Heart left ventricle (tissue), 16 donors: ENCODE measurements at regions not wholly inside any gene's neighbourhood (a gene's known extent, or its start where the extent isn't known, plus 50 kb on each side); places are given as distances from the start of the nearest gene placed in this dataset.
A peak's percentile ranks its signal among the peaks of the same experiment; 100 is the strongest.

Source experiments
- ATAC-seq, 4 donors: fragments of 200-7000 bp; cut with Tn5 transposase; one replicate each; pipeline ENCODE4 v1.9.1; 2020 to 2022; ENCODE audit warnings: moderate library complexity in 4 of 4, mild to moderate bottlenecking in 3 of 4, moderate number of reproducible peaks in 1 of 4
- DNase-seq, 5 donors: peaks; one replicate each; pipeline ENCODE4 v3.0.0-alpha.2; 2020
- H3K27ac ChIP-seq, 12 donors: fragments of 200-600 bp; sonication (generic) in 4 of 12; one replicate each; pipeline versions ENCODE4 v1.5.0 to v1.8.0; 2016 to 2022; ENCODE audit warnings: mild to moderate bottlenecking in 2 of 12
- H3K27me3 ChIP-seq, 9 donors: fragments of 200-600 bp; sonication (generic) in 2 of 9; one replicate each; pipeline versions ENCODE4 v1.5.1 to v1.8.0; 2016 to 2022; ENCODE audit warnings: mild to moderate bottlenecking in 3 of 9
- H3K36me3 ChIP-seq, 9 donors: fragments of 200-600 bp; sonication (generic) in 2 of 9; one replicate each; pipeline versions ENCODE4 v1.5.0 to v1.8.0; 2018 to 2022; ENCODE audit warnings: mild to moderate bottlenecking in 2 of 9
- H3K4me1 ChIP-seq, 12 donors: fragments of 200-600 bp; sonication (generic) in 4 of 12; one replicate each; pipeline versions ENCODE4 v1.5.0 to v1.8.0; 2016 to 2022; ENCODE audit warnings: mild to moderate bottlenecking in 3 of 12
- H3K4me3 ChIP-seq, 12 donors: fragments of 200-600 bp; sonication (generic) in 4 of 12; one replicate each; pipeline versions ENCODE4 v1.5.0 to v1.8.0; 2017 to 2022; ENCODE audit warnings: mild to moderate bottlenecking in 9 of 12, moderate library complexity in 4 of 12
- H3K9me3 ChIP-seq, 12 donors: fragments of 200-600 bp; sonication (generic) in 4 of 12; one replicate each; pipeline versions ENCODE4 v1.5.0 to v1.8.0; 2016 to 2022; ENCODE audit warnings: mild to moderate bottlenecking in 1 of 12
- POLR2A ChIP-seq, 2 donors: fragments of 450-650 bp; IDR thresholded peaks; one replicate each; pipeline ENCODE4 v1.6.1; 2017; ENCODE audit warnings: antibody characterized with exemption in 2 of 2, mild to moderate bottlenecking in 2 of 2, moderate library complexity in 2 of 2
- WGBS, 4 donors: extraction: QIAGEN DNeasy Blood & Tissue Kit in 2 of 4; methylation state at CpG; one replicate each; pipeline versions ENCODE4 v1.1.5 to v1.1.7; 2013 to 2018; 5-methylcytosine and 5-hydroxymethylcytosine counted together
- intact Hi-C, 10 donors: fragments of 100-400 bp; cut with DNase I; formaldehyde crosslinking; loops; one replicate each; pipeline versions ENCODE4 v1.11.1 to v1.14.2; 2022
- TF ChIP-seq, protein P1 (sequence below), 12 donors: fragments of 200-600 bp; sonication (generic) in 4 of 12; IDR thresholded peaks; one replicate each; pipeline versions ENCODE4 v1.5.0 to v1.8.0; 2018 to 2022; ENCODE audit warnings: antibody characterized with exemption in 12 of 12, mild to moderate bottlenecking in 5 of 12
- donor health status: ischemic (EF 13 %, LVEDD 7.1; RV severe dilation, severe dysfunction).
- donor health status: healthy with polysubstance abuse.
- donor health status: DM: no; HTN: yes; CAD: no.
- donor health status: DM: no; HTN: no; CAD: no.
- donor health status: ischemic (EF 25% LVEDD 6.9; RV normal size, moderate dysfunction).
- donor health status: ischemic (EF 25% LVEDD 5.7; RV mildly dilated, moderate dysfunction).
- donor health status: healthy.
- donor health status: DM: yes; HTN: yes; CAD: no.
- donor health status: ischemic (EF 35%, LVEDD 5.7; RV mildly dilated, moderate dysfunction).
- donor health status: nonischemic (EF 11% LVEDD 7.7; RV severe dilation, severe dysfunction).
- donor health status: DM: yes; HTN: yes; CAD: no.
- donor health status: PGD.
- donor health status: ischemic (EF 29% LVEDD 5.4; RV normal size, mild dysfunction).
- donor health status: nonischemic (EF 23%, LVEDD 6.1; RV moderate dilation, normal function).

DNA sequence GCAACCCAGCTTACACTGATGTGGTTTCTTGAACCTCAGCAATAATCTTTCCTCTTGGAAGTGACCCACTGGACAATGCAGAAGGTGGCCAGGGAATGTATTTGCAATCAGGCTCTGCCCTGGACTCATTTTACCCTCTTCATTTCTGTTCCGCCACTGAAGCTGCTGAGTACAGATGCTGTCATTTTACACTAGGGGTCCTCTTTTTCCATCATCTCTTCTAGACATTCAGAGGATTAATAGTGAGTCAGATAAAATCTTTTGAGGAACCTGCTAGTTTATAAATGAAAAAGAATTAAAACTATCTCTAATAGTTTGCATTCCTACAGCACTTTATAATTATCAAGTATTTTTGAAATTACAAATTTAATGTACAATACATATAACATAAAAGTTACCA lies 87.9 kb upstream of the PNPT1 start:
- DNase-seq, result no peak
- no peaks in the 10 kb centered on the region for H3K4me1 ChIP-seq

DNA sequence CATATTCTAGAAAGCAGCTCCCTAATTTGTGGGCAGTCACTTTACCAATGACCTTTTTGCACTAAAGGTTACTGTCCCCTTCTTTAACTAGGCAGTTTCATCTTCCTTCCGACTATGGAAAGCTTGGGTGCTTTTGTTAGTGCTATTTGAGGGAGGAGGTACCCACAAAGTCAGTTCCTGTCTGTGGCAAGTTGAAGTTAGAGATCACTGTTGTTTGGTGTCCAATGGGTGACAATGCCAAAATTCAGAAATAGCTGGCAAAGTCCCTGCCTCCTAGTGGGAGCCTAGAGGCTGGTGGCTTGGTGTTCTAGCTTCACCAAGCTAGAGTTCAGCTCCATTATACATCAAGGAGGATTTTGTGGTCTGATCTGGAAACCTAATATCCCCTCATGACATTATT lies 87.1 kb upstream of the PNPT1 start:
- Histone ChIP-seq H3K36me3 (no peaks in the 10 kb centered on the region), H3K4me1 (no peaks in the 10 kb centered on the region), H3K27me3 (no peaks in the 10 kb centered on the region), H3K9me3 (no peaks in the 10 kb centered on the region), H3K27ac (no peak overlapping the region), H3K4me3 (no peak overlapping the region)
- intact Hi-C loops, result no loop called here
- DNase-seq (no peak), ATAC-seq (no peak)
- WGBS, 4 donors, result 72 to 85% (median 78%) methylated on average over 1 of the region's 1 CpG
- TF ChIP-seq, protein P1, sequence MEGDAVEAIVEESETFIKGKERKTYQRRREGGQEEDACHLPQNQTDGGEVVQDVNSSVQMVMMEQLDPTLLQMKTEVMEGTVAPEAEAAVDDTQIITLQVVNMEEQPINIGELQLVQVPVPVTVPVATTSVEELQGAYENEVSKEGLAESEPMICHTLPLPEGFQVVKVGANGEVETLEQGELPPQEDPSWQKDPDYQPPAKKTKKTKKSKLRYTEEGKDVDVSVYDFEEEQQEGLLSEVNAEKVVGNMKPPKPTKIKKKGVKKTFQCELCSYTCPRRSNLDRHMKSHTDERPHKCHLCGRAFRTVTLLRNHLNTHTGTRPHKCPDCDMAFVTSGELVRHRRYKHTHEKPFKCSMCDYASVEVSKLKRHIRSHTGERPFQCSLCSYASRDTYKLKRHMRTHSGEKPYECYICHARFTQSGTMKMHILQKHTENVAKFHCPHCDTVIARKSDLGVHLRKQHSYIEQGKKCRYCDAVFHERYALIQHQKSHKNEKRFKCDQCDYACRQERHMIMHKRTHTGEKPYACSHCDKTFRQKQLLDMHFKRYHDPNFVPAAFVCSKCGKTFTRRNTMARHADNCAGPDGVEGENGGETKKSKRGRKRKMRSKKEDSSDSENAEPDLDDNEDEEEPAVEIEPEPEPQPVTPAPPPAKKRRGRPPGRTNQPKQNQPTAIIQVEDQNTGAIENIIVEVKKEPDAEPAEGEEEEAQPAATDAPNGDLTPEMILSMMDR (IDR thresholded peaks at IDR 0.05), result no peak
- TF ChIP-seq POLR2A (IDR thresholded peaks at IDR 0.05), result no peak

More for the DNA sequence above, 87.9 kb upstream of the PNPT1 start:
- WGBS, 4 donors, result 79 to 91% (median 87%) methylated on average over 1 of the region's 1 CpG
- TF ChIP-seq POLR2A (IDR thresholded peaks at IDR 0.05), result no peak
- TF ChIP-seq, protein P1 (IDR thresholded peaks at IDR 0.05), result peak in 2 of 12 donors; percentile 9 to 25
- no peak for ATAC-seq
- H3K4me3 ChIP-seq, result no peak overlapping the region
- H3K27ac ChIP-seq, result no peak overlapping the region
- no peaks in the 10 kb centered on the region for H3K36me3 ChIP-seq
- intact Hi-C loops, result no loop called here
- H3K9me3 ChIP-seq, result no peaks in the 10 kb centered on the region
- no peaks in the 10 kb centered on the region for H3K27me3 ChIP-seq

DNA sequence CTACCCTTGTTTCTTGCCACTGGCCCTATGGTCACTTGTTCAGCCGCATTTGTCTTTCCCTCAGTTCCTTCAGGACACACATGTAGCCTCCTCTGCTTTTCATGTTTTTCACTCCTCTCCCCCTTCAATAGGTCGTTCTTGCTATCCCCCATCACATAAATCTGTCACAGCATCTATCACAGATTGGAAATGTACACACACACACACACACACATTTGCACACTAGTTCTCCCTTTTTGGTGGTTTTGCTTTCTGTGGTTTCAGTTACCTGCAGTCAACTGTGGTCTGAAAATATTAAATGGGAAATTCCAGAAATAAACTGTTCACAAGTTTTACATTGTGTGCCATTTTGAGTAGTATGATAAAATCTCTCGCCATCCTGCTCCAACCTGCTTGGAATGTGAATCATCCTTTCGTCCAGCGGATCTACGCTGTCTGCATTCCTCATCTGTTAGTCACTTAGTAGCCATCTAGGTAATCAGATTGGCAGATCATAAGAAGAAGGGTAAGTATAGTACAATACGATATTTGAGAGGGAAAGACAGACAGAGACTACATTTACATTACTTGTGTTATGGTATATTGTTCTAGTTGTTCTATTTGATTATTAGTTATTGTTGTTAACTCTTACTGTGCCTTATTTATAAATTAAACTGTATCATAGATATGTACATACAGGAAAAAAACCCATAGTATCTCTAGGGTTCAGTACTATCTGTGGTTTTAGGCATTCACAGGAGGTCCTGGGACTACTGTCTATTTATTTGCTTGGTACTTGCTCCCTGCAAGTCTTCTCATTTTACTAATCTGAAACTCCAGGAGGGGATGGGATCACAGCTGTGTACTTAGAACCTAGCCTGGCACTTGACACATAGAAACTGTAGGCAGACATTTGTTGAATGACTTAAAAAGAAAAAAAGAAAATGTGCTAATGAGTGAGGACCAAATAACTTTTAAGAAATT lies 86.1 kb upstream of the PNPT1 start:
- Histone ChIP-seq H3K27me3 (no peaks in the 10 kb centered on the region), H3K27ac (no peak overlapping the region), H3K9me3 (no peaks in the 10 kb centered on the region), H3K36me3 (no peaks in the 10 kb centered on the region), H3K4me3 (no peak overlapping the region), H3K4me1 (no peaks in the 10 kb centered on the region)
- WGBS, 4 donors, result 51 to 68% (median 59%) methylated on average over 7 of the region's 7 CpGs
- TF ChIP-seq, protein P1 (IDR thresholded peaks at IDR 0.05), result no peak
- TF ChIP-seq POLR2A (IDR thresholded peaks at IDR 0.05), result no peak
- no peak for ATAC-seq
- intact Hi-C loops, result loop anchor here in 2 of 10 donors (2.0 to 5.0 kb wide), 2 partner anchors 183 to 233 kb away; no protein-coding TSS in a partner anchor
- no peak for DNase-seq

DNA sequence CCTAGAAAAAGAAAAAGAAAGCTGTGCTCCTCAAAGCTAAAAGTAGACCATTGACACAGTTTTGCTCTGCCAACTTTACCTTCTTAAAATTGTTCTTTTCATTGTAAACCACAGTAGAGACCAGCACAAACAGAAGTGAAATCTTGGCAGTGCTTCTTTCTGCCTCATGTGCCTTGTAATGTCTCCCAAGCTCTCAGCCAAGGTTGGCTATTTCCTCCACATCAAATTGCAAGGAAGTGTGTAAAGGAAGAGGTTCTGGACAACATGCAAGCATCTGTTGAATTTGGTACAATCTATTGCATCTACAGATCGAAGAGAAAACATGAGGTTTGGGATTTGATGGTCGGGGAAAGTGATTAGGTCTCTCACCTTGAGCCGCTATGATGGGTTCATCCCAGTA lies 83.3 kb upstream of the PNPT1 start:
- H3K9me3 ChIP-seq, result no peaks in the 10 kb centered on the region
- TF ChIP-seq, protein P1 (IDR thresholded peaks at IDR 0.05), result no peak
- no peak for TF ChIP-seq POLR2A (IDR thresholded peaks at IDR 0.05)
- H3K27me3 ChIP-seq, result no peaks in the 10 kb centered on the region
- intact Hi-C loops, result loop anchor here in 1 of 10 donors (5.0 kb wide), 1 partner anchor 235 kb away; no protein-coding TSS in a partner anchor
- no peak overlapping the region for H3K4me3 ChIP-seq
- H3K27ac ChIP-seq, result no peak overlapping the region
- H3K4me1 ChIP-seq, result no peaks in the 10 kb centered on the region
- 78 to 92% (median 88%) methylated on average over 3 of the region's 3 CpGs for WGBS, 4 donors
- no peaks in the 10 kb centered on the region for H3K36me3 ChIP-seq
- no peak for DNase-seq
- no peak for ATAC-seq
